Activated naive CD4-positive, alpha-beta T cell treated with anti-CD3 and anti-CD28 coated beads for 36 hours (primary cell): ENCODE measurements at regions not wholly inside any gene's neighbourhood (a gene's known extent, or its start where the extent isn't known, plus 50 kb on each side); places are given as distances from the start of the nearest gene placed in this dataset.
"Not testable (repeated sequence)": the region's sequence is repeated elsewhere in the genome, so short reads cannot be mapped to it uniquely, and the experiment has no call there.

Experiments
- CTCF ChIA-PET: fragments of 350-600 bp; sonication (Branson Sonifier 250); formaldehyde crosslinking; loops from one replicate; lab custom pipeline; 2021; ENCODE audit warnings: antibody characterized with exemption; lab: Charles Lee
- DNase-seq: peaks from one replicate; pipeline ENCODE4 v3.0.0-alpha.2; 2020
- H3K27ac Mint-ChIP-seq: one replicate; pipeline ENCODE4 v1.8.0; 2021; ENCODE audit warnings: mild to moderate bottlenecking, mixed read lengths
- H3K27me3 Mint-ChIP-seq: one replicate; pipeline ENCODE4 v1.8.0; 2021; ENCODE audit warnings: low read depth, mixed read lengths
- H3K36me3 Mint-ChIP-seq: one replicate; pipeline ENCODE4 v1.8.0; 2021; ENCODE audit warnings: low read depth, mixed read lengths
- H3K4me1 Mint-ChIP-seq: one replicate; pipeline ENCODE4 v1.8.0; 2021; ENCODE audit warnings: low read depth, mixed read lengths
- H3K4me3 Mint-ChIP-seq: one replicate; pipeline ENCODE4 v1.8.0; 2021; ENCODE audit warnings: mild to moderate bottlenecking, moderate library complexity, mixed read lengths
- H3K9me3 Mint-ChIP-seq: one replicate; pipeline ENCODE4 v1.8.0; 2021; ENCODE audit warnings: mixed read lengths
- intact Hi-C: fragments of 100-400 bp; cut with micrococcal nuclease; formaldehyde crosslinking; loops from one replicate; pipeline ENCODE4 v1.15.1; 2023

DNA sequence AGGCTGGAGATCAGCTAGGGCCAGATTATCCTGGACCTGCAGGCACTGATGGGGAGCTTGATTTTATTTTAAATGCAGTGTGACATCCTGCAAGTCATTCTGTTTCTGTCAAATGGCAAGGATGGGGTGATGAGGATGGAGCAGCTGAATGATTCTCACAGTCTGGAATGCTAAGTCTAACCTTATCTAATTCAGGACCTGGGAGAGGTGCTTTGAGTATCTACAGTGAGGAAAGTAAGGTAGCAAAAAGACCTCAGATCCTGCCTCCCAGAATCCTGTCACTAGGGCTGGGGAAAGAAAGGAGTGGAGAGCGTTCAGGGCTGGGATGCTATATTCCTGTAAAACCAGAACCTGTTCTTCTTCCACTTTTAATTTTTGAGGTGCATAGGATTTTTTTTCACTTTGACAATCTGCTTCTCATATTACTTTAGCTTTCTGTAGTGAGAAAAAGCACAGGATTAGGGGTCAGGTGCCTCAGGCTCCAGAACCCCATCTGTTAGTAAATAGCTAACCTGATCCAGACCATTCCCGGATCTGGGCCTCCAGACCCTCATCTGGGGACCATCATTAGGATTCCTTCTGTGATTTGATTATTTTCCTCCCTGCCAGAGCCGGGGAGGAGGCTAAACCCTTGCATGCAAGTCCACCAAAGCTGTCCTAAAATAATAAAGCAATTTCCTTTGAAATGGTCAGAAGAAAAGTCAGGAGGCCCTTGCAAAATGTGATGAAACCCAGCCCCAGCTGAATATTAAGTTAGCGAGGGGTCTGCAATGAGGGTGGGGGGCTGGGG, 54.7 kb downstream of the ASCL1 start:
- intact Hi-C loops: no loop called here
- Mint-ChIP-seq H3K27ac (no peak overlapping the region), H3K4me3 (no peak overlapping the region), H3K9me3 (no peaks in the 10 kb centered on the region), H3K27me3 (peaks cover 8% of the 10 kb centered on the region), H3K4me1 (no peaks in the 10 kb centered on the region), H3K36me3 (no peaks in the 10 kb centered on the region)
- no peak for DNase-seq
- CTCF ChIA-PET: no interaction called here

- Mint-ChIP-seq H3K9me3 (no peaks in the 10 kb centered on the region), H3K4me1 (no peaks in the 10 kb centered on the region), H3K27me3 (peaks cover 8% of the 10 kb centered on the region), H3K4me3 (no peak overlapping the region), H3K27ac (no peak overlapping the region), H3K36me3 (no peaks in the 10 kb centered on the region)
- intact Hi-C loops: no loop called here
- no peak for DNase-seq
- CTCF ChIA-PET: no interaction called here
Observed at GRCh38 chr12:103012884-103013283, 55.4 kb downstream of the ASCL1 start.

DNA sequence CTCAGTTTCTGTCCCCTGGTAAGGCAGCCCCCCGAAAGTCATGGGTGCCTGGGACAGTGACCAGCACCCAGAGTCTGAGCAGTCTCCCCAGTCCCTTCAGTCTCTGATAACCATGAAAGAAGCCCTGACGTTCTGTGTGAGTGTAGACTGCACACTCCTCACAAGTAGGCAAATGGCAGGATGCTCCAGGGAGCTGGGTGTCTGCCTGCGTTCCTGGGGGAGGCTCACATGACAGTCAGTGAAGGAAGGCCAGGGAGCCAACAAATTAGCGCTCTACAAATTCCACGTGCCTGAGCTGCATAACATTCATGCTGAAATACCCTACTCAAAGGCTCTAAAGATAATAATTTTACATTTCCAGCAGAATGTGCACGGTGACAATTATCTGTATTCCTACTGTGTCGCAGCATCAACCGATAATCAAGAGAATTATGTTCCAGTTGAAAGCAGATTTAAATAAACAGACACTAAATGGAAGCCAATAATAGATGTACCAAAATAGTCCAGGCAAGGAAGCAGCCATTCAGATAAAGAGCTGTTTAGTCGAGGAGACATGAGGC, 56.3 kb downstream of the ASCL1 start:
- no peak for DNase-seq
- no peaks in the 10 kb centered on the region for H3K36me3 Mint-ChIP-seq
- CTCF ChIA-PET: no interaction called here
- H3K4me3 Mint-ChIP-seq: no peak overlapping the region
- peaks cover 8% of the 10 kb centered on the region for H3K27me3 Mint-ChIP-seq
- no peaks in the 10 kb centered on the region for H3K4me1 Mint-ChIP-seq
- H3K9me3 Mint-ChIP-seq: no peaks in the 10 kb centered on the region
- intact Hi-C loops: no loop called here
- no peak overlapping the region for H3K27ac Mint-ChIP-seq

DNA sequence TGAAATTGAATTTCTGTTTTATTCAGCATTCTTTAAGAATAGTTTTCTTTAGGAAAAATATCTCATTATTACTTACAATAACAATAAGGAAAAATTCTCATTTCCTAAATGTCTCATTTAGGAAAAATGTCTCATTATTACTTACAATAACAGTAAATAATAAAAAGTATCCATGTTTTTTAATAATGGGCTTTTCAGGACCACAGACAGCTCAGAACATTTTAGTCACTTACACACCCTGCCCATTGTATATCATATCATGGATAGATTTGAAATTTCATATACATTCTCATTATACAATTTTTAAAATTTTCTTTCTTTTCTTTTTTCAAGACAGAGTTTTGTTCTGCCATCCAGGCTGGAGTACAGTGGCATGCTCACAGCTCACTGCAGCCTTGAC, 58.9 kb downstream of the ASCL1 start:
- intact Hi-C loops: no loop called here
- H3K36me3 Mint-ChIP-seq: no peaks in the 10 kb centered on the region
- H3K27me3 Mint-ChIP-seq: peaks cover 8% of the 10 kb centered on the region
- H3K27ac Mint-ChIP-seq: no peak overlapping the region
- no peaks in the 10 kb centered on the region for H3K4me1 Mint-ChIP-seq
- H3K4me3 Mint-ChIP-seq: no peak overlapping the region
- H3K9me3 Mint-ChIP-seq: no peaks in the 10 kb centered on the region
- no peak for DNase-seq
- CTCF ChIA-PET: interaction anchor here (1.0 kb wide), 1 partner anchor 525 kb away, joined by 6 read pairs; no protein-coding TSS in a partner anchor

DNA sequence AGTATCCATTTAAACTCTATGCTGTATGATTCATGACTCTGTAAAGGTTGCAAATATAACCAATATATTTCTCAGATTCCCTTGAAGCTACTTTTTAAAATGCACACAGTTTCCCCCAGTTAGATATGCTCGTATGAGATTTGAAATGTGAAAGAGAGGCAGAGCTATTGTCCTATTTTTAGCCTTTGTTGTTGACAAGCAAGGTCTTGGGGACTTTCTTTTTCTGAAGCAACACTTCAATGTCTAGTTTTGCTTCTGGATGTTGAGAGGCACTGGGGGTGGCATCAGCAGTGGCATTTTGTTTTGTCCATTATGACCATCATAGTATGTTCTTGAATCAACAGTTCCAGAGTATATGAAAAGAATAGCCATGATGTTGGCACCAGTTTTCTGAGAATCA, 63.4 kb downstream of the ASCL1 start:
- H3K36me3 Mint-ChIP-seq: no peaks in the 10 kb centered on the region
- intact Hi-C loops: no loop called here

DNA sequence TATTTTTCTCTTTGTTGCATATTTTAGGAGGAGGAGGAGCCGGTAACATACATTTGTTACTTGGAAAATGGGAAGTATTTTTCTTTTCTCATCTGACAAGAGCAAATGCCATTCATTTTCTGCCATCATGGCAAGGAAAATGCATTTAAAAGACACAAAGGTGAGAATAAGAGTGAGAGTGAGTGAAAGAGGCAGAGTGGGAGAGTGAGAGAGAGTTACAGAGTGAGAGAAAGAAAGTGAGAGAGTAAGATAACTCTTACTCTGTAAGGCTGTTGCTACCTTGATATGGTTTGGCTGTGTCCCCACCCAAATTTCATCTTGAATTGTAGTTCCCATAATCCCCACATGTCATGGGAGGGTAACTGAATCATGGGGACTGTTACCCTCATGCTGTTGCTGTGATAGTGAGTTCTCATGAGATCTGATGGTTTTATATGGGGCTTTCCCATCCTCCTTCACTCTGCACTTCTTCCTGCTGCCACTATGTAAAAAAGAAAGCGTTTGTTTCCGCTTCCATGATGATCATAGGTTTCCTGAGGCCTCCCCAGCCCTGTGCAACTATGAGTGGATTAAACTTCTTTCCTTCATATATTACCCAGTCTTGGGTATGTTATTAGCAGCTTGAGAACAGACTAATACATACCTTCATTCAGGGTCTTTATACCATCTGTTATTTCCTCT, 64.2 kb downstream of the ASCL1 start:
- H3K36me3 Mint-ChIP-seq: no peaks in the 10 kb centered on the region
- H3K4me3 Mint-ChIP-seq: no peak overlapping the region
- H3K9me3 Mint-ChIP-seq: peaks cover 4% of the 10 kb centered on the region
- H3K27ac Mint-ChIP-seq: no peak overlapping the region
- DNase-seq: no peak
- H3K27me3 Mint-ChIP-seq: no peaks in the 10 kb centered on the region
- intact Hi-C loops: no loop called here
- H3K4me1 Mint-ChIP-seq: no peaks in the 10 kb centered on the region
- CTCF ChIA-PET: no interaction called here

More for the DNA sequence above, 63.4 kb downstream of the ASCL1 start:
- Mint-ChIP-seq H3K27ac (no peak overlapping the region), H3K27me3 (no peaks in the 10 kb centered on the region), H3K4me3 (no peak overlapping the region), H3K9me3 (peaks cover 4% of the 10 kb centered on the region), H3K4me1 (no peaks in the 10 kb centered on the region)
- no peak for DNase-seq
- CTCF ChIA-PET: no interaction called here

DNA sequence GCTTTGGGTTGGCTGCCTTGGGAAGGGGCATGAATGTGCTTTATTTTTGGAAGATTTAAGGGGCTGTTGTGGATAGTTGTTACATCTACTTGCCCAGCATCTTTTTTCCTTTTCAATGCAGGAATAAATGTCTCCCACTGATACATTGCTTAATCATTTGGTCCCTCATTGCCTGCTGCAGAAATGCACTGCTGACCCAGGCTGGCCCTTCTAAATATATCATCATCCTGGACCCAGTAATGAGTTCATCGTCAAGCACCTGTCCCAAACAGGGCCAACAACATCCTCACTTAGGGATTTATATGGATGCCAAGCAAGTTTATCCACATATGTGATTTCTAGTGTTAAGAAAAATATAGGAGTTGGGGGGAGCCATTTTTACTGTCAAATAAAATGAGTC, 67.2 kb downstream of the ASCL1 start:
- H3K9me3 Mint-ChIP-seq: peaks cover 4% of the 10 kb centered on the region
- H3K27me3 Mint-ChIP-seq: peaks cover 6% of the 10 kb centered on the region
- CTCF ChIA-PET: no interaction called here
- no peaks in the 10 kb centered on the region for H3K36me3 Mint-ChIP-seq
- no peak overlapping the region for H3K27ac Mint-ChIP-seq
- DNase-seq: no peak
- H3K4me3 Mint-ChIP-seq: no peak overlapping the region
- intact Hi-C loops: no loop called here
- no peaks in the 10 kb centered on the region for H3K4me1 Mint-ChIP-seq

DNA sequence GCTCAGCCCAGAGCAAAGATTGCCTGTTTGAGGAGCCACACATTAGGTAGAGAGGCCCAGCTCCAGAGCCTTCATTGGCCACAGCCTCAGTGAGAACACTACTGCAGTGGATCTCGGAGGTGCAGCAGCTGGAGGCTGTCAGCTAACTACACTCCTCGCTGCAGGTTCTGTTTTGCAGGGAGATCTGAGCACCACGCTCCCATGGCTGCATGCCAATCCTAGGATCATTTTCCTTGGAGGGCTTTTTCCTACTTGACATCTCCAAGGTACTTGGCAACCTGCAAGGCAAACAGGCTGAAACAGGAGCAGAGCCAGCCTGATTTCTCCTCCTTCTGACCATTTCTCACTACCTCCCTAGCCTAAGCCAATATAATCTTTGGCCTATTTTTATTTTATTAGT, 69.2 kb downstream of the ASCL1 start:
- H3K4me1 Mint-ChIP-seq, H3K27ac Mint-ChIP-seq, H3K4me3 Mint-ChIP-seq, DNase-seq, H3K27me3 Mint-ChIP-seq, H3K9me3 Mint-ChIP-seq, H3K36me3 Mint-ChIP-seq, intact Hi-C loops: not testable (repeated sequence)
- CTCF ChIA-PET: interaction anchor here (1.0 kb wide), 1 partner anchor 76 kb away, joined by 3 read pairs; no protein-coding TSS in a partner anchor

DNA sequence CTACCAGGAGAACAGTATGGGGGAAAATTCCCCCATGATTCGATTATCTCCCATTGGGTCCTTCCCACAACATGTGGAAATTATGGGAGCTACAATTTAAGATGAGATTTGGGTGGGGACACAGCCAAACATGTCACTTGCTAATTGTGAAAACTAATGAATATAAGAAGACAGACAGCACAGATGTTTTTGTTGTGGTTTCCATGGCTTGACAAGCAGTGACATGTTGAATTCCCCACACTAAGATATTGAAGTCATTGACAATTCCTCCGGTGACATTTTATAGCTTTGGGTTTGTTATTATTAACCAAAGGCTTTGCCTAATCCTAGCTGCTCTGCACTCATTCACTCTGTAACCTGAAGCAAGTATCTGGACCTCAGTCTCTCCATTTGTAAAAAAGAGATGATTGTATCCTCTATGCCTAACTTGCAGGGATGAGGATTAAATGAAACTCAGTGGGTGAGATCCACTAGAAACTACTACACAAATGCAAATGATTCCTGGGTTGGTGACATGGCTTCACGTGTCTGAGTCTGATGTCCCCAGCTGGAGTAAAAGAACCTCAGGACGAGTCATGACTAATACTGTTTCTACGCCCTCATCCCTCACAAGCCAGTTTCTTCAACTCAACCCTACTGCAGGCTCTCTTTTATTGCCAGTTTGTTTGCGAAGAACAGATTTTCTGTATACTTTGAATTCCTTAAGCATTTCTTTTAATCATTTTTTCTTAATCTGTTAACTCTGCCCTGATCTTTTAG, 71.6 kb downstream of the ASCL1 start:
- Mint-ChIP-seq H3K27ac (no peak overlapping the region), H3K9me3 (no peaks in the 10 kb centered on the region), H3K36me3 (no peaks in the 10 kb centered on the region), H3K4me1 (no peaks in the 10 kb centered on the region), H3K27me3 (peaks cover 6% of the 10 kb centered on the region), H3K4me3 (no peak overlapping the region)
- intact Hi-C loops: no loop called here
- DNase-seq: no peak
- CTCF ChIA-PET: no interaction called here

DNA sequence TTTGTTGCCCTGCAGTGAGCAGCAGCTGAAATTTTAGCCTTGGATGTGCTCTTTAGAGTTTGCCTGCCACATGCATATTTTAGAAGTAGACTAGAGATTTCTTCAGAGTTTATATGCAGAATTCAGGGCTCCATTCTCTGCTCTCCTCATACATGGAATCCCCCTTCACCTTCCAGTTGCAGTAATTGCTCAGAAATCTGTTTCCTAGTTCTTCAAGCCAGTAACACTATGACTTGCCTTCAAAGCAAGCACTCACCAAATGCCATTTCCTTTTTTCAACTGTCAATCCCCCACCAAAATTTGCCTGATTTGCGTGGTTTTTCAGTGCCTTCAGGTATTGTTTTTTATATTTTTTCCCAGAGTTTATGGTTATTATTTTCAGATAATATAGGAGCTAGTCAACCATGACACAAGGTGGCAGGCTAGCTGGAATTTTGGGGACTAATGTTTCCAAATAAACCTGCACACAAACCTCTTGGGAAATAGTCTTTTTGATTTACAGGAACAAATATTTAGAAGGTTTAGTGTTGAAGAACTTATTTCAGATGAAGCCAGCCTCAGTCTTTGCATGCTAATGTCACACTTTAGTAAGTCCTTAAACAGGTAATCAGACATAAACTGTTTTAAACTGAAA, 79.2 kb downstream of the ASCL1 start:
- H3K27ac Mint-ChIP-seq: no peak overlapping the region
- no peak for DNase-seq
- CTCF ChIA-PET: interaction anchor here (0.7 kb wide), 1 partner anchor 1906 kb away, joined by 3 read pairs; no protein-coding TSS in a partner anchor
- no peaks in the 10 kb centered on the region for H3K4me1 Mint-ChIP-seq
- H3K4me3 Mint-ChIP-seq: no peak overlapping the region
- no peaks in the 10 kb centered on the region for H3K36me3 Mint-ChIP-seq
- peaks cover 8% of the 10 kb centered on the region for H3K27me3 Mint-ChIP-seq
- no peaks in the 10 kb centered on the region for H3K9me3 Mint-ChIP-seq
- intact Hi-C loops: no loop called here

DNA sequence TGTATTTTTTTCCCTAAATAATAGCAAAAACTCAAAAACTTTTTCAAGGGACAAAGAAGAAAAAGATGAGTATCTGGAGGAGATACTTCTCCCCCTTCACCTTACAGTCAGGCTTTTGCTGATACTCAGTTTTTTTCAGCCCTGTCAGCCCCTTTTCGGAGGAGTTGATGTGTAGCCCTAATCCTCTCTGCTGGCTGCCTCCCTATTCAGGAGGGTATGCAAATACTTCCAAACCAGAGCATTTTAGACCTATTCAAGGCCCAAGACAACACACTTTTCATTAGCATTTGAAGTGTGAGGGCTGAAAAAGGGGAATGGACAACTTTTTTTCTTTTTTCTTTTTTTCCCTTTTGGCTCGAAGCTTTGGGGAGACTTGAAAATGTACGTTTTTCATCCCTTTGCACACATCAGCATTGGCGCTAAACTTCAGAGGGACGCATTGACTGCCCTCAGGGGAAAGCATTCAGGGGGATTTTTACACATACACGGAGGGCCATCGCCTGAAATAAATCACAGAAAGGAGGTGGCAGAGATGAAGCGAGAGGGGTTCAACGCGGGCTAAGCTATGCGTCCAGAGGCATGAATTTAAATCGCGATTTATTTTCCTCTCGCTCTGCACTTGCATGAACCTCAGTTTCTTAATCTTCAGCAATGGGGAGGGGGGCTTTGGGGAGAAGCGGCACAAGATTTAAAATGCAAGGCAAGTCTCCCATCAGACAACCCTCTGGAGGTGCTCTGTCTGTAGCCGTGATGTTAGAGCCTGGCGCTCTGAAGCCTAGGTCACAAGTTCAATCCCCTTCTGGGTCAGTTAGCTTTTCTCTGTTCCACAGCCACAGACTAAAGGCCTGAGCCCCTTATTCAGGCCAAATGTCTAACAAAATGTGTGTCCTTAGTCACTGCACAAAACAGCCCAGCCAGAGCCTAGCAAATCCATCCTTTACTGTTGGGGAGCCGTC, 86.3 kb downstream of the ASCL1 start:
- Mint-ChIP-seq H3K9me3 (no peaks in the 10 kb centered on the region), H3K4me3 (no peak overlapping the region), H3K36me3 (no peaks in the 10 kb centered on the region), H3K27me3 (peaks cover 12% of the 10 kb centered on the region), H3K27ac (no peak overlapping the region), H3K4me1 (no peaks in the 10 kb centered on the region)
- CTCF ChIA-PET: interaction anchor here (0.5 kb wide), 1 partner anchor 542 kb away, joined by 4 read pairs; no protein-coding TSS in a partner anchor
- DNase-seq: no peak
- intact Hi-C loops: no loop called here
